GM19397 (cell line): ENCODE measurements at regions not wholly inside any gene's neighbourhood (a gene's known extent, or its start where the extent isn't known, plus 50 kb on each side); places are given as distances from the start of the nearest gene placed in this dataset.
"Not testable (repeated sequence)": the region's sequence is repeated elsewhere in the genome, so short reads cannot be mapped to it uniquely, and the experiment has no call there.

ENCODE experiments used
- ATAC-seq: cut with Tn5 transposase; IDR thresholded peaks from one replicate; pipeline ENCODE4 v1.9.1; 2021; ENCODE audit warnings: mild to moderate bottlenecking, moderate library complexity; ENCODE audit not compliant: unreplicated experiment

DNA sequence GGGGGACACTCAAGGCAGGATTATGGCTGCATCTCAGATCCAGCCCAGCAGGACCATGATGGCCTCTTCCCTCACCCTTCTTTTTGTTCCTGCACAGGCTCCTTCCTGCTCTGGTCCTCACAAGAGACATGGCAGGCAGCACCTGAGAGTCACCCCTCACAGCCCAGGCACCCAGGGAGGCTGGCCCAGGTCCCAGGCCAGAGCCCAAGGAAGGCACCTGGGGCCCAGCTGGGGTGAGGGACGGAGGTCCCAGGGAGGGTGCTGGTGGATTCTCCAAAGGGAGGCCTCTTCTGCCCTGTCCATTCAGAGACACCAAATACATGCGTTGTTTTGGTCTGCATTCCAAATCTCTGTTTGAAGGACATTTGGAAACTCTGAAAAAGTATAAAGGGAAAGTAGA, 285.4 kb upstream of the HS6ST1 start:
- ATAC-seq: no peak

DNA sequence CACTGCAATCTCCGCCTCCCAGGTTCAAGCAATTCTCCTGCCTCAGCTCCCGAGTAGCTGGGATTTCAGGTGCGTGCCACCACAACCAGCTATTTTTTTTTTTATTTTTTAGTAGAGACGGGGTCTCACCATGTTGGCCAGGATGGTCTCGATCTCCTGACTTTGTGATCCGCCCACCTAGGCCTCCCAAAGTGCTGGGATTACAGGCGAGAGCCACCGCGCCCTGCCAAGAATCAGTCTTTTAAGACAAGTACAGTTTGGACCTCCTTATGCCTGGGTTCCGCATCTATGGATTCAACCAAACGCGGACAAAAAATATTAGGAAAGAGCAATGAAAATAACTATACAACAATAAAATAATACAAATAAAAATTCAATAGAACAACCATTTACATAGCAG, 285.9 kb upstream of the HS6ST1 start:
- not testable (repeated sequence) for ATAC-seq

DNA sequence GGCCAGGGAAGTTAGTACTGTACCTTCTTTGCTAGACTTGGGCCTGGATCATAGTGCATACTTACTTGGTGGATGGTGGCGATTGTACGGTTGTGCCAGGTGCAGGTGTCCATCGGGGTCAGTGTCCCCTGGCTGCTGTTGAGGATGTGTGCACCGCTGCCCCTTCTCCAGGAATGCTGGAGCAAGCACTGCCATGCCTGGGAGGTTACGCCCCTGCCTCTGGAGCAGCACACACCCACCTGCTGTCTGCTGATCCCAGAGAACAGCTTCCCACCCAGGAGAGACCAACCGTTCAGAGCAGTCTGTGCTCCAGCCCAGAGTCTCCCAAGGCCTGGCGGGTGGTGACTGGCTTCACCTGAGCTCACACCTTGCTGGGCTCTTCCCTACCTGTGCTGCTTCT, 286.8 kb upstream of the HS6ST1 start:
- ATAC-seq: no peak

DNA sequence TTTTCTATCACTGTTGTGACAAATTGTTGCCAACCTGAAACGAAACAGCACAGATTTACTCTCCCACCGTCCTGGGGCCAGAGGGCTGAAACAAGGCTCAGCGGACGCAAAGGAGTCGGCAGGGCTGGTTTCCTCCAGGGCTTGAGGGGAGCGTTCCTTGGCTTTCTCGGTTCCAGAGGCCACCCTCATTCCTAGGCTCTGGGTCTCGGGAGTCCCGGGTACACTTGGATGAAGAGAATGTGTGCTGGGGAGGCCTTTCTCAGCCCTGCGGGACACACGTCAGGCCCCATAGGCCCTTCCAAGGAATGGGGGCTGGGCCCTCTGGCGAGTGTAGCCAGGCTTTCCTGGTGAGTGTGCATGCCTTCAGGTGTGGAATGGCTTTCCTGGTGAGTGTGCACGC, 287.3 kb upstream of the HS6ST1 start:
- ATAC-seq: no peak

DNA sequence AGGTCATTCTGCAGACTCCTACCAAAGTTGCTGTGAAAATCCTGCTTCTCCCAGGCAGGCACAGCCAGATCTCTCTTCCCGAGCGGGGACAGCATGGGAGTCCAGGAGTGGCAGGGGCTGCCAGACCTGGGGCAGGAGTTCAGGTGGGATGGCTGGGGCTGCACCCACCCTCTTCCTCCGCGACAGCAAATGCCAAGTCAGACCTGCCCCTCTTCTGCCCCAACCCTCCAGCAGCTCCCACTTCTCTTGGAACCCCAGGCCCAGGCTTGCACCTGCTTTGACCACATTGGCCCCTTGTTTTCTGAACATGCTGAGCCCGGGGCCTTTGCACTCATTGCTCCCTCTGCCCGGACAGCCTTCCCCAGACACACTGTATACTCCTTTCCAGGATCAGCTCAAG, 288.2 kb upstream of the HS6ST1 start:
- no peak for ATAC-seq

DNA sequence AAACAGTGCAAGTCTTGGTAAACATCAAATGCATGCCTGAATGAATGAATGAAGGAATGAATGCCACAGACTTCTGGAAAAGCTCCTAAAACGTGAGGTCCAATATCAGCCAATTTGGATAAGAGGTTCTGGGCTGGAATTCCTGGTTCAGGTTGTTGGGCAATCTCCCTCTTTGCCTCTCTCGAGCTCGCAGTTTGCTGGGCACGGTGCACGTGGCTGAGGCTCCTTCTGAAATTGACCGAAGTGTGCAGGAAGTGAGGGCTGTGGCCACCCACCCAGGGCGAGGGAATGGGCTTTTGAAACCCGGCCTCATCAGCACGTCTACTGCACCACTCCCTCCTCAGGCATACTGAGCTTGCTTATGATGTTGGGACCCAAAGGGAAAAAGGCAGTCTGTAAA, 288.8 kb upstream of the HS6ST1 start:
- no peak for ATAC-seq

DNA sequence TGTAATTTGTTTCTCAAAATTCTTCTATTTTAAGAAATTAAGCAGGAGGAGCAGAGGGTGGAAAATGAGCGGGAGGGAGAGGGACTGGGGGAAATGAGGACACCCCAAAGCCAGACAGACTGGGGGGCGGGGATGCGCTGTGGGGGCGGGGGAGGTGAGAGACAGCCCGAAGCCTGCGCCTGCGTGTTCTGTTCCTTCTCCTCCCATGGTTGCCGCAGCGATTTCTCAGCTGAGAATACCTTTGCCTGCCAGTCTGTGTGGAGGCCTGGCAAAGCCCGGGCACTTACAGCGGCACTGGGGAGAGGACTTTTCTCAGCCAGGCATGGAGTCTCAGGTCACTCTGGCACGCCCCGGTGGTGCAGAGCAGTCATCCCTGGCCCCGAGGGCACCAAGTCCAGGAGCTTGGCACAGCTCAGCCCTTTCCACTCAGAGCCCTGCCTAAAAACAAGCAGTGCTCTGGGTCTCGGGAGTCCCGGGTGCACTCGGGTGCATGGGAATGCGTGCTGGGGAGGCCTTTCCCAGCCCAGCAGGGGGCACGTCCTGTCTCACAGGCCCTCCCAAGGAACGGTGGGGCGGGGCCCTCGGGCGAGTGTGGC, 289.3 kb upstream of the HS6ST1 start:
- ATAC-seq: no peak

DNA sequence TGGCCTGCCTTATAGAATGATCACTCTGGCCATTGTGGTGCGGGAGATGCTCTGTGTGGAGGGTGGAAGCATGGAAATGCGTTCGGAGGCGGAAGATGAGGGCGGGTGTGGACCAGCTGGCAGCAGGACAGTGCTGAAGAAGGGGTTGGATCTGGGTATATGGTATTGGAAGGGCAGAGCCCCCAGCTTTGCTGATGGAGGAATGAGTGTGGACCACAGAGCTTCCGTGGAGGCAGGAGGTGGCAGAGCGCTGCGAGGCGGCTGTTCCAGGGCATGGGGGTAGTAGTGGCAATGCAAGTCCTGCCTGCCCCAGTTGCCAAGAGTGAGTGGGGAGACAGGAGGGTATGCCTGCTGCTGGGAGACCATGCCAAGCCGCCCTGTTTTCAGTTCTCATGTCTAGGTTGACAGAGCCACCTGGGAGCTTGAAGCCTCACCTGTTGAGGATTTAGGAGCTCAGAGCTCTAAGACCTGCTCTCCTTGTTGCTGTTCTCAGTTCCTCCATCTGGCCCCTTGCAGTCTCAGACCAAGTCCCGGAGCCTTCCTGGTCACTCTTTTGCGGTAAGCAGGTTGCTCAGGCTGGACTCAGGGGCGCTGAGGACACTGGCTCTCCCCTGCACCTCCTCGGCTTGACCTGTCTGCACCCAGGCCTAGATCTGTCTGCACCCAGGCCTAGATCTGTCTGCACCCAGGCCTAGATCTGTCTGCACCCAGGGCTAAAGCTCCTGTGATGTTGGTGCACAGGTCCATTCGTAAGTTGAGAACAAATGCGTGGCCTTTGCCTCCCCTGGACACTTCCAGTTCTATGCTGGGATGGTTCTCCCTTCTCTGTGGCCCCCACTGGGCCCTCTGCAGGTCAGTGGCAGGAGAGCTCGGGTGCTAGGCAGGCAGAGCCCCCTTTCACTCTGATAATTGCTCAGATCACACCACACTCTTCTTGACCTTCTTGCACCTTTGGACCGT, 290.5 kb upstream of the HS6ST1 start:
- no peak for ATAC-seq

DNA sequence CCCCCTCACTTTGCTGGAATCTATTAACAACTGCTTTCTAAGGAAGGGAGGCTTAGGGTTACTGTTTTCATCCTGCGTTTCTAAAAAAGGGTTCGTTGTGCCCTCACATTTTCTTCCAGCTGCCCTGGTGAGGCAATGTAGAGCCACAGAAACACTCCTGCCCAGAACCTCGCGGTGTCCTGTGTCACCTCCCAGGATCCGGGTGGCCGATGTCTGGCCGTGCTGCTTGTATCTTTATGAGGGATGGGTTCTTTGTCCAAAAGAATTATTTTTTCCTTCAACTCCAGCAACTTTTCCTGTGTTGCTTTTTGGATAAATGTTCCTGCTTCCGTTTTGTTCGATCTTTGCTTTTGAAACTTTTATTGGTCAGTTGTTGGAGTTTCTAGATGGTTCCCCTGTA, 291.8 kb upstream of the HS6ST1 start:
- ATAC-seq: no peak

DNA sequence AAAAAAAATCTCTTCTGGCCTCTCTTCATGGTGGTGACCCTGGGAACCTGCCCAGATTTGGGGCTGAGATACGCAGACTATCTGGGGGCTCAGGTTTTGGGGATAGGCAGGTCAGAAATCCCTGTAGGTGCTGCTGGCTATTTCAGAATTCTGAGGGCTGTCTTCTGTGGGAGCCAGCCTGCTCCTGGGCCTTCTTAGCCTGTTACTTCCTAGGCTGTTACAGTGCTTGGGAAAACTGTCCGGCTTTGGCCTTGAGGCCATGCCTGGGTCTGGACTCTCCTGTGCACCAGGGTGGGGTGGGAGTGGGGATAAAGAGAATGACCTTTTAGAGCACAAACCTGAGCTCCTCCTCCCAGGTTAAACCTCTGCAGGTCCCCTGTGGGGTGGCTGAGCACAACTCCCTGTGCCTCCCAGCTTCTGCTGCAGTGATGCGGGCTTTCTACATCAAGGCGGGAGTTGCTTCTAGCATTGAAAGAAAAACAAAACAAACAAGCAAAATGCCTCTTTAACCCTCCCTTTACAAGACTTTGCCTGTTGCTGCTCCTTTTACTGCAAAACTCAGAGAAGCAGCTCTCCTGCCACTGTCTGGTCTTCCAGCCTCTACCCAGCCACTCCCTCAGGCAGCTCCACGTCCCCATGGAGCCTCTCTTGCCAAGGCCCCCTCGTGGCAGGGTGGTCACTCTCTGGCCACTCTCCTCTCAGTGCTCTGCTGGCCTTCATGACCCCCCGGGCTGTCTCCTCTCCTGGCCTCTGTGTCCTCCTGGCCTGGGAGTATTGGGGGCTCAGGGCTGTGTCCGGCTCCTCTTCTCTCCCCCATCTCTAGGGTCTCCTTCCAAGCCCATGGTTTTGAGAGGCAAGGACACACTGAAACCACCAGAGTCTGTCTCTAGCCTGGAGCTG, 293.0 kb upstream of the HS6ST1 start:
- no peak for ATAC-seq

DNA sequence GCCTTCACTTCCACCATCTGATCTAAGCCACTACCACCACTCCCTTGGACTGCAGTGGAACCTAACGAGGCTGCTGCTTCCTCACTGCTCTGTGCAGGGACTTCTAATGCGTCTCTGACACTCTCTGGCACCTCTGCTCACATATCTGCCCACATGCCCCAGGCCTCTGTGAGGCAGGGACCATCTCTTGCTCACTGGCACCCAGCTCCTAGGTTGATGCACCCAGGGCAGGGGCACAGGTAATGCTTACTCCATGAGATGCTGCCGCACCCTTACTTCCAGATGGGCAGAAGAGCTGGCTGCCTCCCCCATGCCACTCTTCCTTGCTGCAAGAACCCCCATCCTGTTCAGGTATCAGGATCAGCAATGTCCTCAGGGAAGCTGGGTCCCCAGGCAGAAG, 294.0 kb upstream of the HS6ST1 start:
- ATAC-seq: no peak

DNA sequence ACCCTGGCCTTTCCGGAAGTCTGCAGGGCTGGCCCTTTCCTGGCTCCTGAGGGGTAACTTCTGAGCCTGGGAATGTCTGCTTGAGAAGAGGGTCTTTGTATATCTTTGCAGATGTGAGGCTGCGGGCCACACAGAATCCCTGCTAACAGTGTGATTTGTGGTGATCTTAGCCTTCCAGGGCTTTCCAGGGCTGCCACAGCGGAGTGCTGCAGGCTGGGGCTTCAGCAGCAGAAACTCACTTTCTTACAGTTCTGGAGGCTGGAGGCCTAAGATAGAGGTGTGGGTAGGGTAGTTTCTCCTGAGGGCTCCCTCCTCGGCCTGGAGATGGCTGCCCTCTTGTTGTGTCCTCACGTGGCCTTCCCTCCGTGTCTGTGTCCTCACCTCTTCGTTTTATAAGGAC, 294.7 kb upstream of the HS6ST1 start:
- ATAC-seq: no peak

DNA sequence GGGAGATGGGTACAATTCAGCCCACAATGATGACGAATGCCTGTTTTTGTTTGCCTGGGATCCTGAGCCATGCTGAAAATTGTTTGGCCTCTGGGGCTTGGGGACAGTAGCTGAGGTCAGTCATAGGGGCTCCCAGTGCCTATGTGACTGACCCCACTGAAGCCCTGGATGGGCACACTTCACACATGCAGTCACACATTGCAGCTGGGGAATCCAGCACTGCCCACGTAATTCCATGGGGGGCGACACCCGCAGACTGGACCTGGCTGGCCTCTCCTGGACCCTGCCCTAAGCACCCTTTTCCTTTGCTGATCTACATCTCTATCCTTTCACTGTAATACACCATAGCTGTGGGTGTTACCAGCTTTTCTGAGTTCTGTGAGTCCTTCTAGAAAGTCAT, 295.2 kb upstream of the HS6ST1 start:
- no peak for ATAC-seq

DNA sequence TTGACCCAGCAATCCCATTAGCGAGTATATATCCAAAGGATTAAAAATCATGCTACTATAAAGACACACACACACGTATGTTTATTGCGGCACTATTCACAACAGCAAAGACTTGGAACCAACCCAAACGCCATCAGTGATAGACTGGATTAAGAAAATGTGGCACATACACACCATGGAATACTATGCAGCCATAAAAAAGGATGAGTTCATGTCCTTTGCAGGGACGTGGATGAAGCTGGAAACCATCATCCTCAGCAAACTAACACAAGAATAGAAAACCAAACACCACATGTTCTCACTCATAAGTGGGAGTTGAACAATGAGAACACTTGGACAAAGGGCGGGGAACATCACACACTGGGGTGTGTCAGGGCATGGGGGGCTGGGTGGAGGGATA, 296.2 kb upstream of the HS6ST1 start:
- ATAC-seq: not testable (repeated sequence)

DNA sequence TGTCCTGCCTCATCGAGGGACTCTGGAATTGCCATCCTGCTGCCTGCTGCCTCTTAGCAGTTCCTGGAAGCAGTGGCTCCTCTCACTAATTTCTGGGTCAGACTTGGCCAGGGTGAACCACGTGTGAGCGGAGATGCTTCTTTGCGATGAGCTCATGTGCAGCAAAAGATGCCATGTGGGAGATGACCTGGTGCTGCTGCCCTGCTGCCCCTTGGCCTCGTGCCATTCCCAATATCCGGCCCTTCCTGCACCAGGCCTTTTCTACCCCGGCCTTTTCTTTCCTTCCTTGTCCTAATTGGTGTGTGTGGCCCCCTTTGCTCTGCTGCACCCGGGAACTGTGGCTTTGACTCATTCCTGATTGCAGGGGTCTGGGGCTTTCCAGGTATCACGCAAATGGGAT, 296.9 kb upstream of the HS6ST1 start:
- no peak for ATAC-seq

DNA sequence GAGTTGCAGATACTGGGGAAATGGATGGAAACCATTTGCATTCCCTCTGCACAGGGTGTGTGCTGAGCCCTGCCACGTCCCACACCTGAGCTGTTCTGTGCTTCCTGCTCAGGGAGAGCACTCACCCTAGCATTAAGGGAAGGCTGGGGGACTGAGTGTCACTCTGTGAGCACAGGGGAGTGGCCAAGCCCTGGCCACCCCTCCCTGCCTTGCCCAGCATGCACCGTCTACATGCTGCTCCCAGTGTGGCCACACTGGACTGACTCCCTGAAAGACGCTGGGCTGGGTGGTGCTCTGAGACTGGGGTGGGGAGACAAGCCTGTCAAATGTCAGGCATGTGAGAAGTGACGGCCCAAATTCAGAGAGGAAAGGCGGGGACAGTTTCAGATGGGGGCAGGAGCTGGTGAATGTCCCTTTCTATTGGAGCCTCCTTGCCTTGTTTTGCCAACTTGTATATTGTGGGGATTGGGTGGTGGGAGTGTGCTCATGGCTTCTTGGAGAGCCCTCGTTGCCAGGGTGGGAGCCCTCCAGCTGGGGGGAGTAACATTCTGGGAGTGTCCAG, 298.4 kb upstream of the HS6ST1 start:
- ATAC-seq: no peak

DNA sequence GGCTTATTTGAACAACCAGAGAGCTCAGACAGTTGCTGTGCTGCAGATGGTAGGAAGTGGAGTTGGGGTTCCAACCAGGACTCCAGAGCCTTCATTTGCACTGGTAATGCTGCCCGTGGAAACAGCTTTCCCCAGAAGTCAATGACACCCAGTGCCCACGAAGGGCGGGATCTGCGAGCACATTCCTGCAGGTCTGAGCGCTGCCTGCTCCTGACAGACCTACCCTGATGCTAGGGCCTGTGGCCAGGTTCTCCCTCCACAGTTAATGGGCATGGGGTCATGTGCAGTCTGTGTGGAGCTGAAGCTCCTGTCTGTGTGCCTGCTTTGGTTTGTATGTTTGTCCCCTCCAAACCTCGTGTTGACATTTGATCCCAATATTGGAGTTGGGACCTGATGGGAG, 299.0 kb upstream of the HS6ST1 start:
- no peak for ATAC-seq

DNA sequence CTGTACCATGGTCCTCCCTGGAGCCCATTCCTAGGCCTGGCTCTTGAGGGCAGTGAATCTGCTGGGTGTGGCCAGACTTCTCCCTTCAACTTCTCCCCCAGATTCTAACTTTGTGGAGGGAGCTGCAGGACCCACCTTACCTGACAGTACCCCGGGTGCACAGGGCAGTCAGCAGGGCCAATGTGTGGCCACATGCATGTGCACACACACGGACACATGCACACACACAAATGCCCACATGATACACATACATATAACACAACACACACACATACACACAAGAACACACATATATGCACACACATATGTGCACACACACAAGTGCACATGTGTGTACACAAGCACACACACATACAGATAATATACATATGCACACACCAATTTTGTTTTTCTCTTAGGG, 300.0 kb upstream of the HS6ST1 start:
- ATAC-seq: no peak

DNA sequence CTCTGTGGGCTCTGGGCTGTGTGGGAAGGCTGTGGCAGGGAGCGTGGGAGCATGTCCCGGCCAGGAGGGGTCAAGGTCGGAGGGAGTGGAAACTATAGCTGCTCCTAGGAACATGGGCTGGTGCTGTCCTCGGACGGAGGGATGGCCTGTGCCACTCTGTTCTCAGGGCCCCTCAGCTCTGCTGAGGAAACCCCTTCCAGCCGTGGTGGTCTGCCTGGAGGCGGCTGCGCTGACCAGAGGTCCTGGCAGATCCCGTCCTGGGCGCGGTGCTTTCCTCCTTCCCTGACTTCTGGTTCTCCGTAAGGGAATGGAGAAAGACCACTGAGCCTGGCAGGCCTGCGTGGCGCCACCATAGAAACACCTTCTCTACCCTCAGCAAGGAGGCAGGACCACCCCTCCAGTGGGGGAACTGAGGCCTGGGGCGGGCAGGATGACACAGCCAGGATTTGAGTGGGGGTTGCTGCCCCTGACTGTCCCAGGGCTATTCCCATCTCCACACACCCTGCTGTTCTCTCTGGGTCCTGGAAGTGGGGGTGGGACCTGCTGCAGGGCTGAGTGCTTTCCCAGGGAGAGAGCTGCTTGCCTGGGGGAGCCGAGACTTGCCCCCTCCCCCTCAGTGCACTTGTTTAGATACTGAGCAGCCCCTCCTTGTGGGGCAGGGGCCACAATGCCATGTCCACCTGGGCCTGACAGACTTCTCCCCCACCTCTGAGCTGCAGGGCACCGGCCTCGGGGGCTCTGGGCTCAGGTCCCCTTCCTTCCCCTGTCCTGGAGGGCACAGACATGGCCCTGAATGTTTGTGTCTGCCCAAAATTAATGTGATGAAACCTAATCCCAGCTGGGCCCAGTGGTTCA, 301.0 kb upstream of the HS6ST1 start:
- ATAC-seq: no peak

DNA sequence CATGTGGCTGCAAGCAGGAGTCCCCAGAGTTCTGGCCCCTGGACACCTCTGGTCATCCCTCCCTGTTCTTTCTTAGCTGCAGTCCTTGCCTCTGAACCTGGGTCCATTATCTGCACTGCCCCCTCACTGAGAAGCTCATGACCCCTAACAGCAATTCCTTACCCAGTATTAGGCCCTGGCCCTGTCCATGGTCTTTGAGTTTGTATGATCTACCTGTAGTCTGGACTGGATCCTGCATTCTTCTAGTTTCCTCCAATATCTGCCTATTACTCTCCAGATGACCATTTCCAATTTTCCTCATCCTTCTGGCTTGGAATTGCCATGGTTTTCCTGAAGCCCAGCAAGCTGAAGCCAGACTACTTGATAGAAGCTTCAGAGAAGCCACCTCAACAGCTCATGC, 302.4 kb upstream of the HS6ST1 start:
- ATAC-seq: no peak
